ENCODE measurements at regions not wholly inside any gene's neighbourhood (a gene's known extent, or its start where the extent isn't known, plus 50 kb on each side); places are given as distances from the start of the nearest gene placed in this dataset.

GRCh38 chr1:13948396-13948795, 248.4 kb downstream of the PRDM2 start:
- H3K4me1 ChIP-seq (ENCODE audit: low read depth) = no peaks in the 10 kb centered on the region
- H3K36me3 ChIP-seq (ENCODE audit: low read depth) = no peaks in the 10 kb centered on the region
- DNase-seq = no peak
- no peak overlapping the region for H3K4me3 ChIP-seq
- no peak for ATAC-seq
- intact Hi-C loops (cut with DNase I, micrococcal nuclease) = no loop called here
- H3K9me3 ChIP-seq = no peaks in the 10 kb centered on the region
- no peak for TF ChIP-seq CTCF (IDR thresholded peaks at IDR 0.05)

DNA sequence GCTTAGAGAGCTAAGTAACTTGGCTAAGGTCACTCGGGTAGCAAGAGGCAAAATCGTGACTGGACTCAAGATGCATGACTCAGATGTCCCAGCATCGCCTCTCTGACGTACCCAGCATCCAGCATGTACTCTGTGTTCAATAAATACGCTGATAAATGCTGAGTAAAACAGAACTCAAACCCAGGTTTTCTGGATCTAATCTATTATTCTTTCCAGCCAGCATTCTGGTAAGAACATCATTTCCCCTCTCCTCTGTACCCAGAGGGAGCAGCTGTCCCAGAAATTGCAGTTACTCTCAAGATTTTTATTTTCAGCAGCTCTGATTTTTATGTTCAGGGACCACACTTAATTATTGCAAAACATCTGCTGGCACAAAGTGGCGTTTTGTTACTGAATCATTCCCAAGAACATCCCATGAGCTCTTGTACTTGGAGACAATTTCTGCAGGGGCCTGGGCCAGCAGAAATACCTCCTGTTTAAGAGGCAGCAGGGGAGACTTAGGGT, 249.0 kb downstream of the PRDM2 start:
- H3K36me3 ChIP-seq (ENCODE audit: low read depth) = no peaks in the 10 kb centered on the region
- ATAC-seq = peak; percentile 38
- no peak for TF ChIP-seq CTCF (IDR thresholded peaks at IDR 0.05)
- no peaks in the 10 kb centered on the region for H3K9me3 ChIP-seq
- no peaks in the 10 kb centered on the region for H3K4me1 ChIP-seq (ENCODE audit: low read depth)
- intact Hi-C loops (cut with DNase I, micrococcal nuclease) = no loop called here
- no peak overlapping the region for H3K4me3 ChIP-seq
- DNase-seq = peak in 1 of 3 donors; percentile 8

DNA sequence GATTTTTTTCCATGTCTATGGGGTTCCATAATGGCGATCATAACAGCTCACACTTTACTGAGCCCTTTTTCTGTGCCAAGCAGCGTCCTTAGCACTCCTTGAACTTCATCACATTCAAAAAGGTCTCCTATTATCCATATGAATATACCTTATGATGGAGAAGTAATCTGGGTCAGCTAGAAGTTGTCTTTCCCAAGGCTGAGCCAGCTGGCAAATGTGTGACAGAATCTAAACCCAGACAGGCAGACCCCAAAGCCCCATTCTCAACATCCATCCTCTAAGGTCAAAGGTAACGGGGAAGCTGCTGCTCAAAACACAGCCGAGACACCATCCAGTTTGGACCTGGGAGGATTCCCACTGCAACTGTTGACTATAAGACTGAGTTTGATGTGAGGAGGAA, 249.6 kb downstream of the PRDM2 start:
- no peak overlapping the region for H3K4me3 ChIP-seq
- no peaks in the 10 kb centered on the region for H3K36me3 ChIP-seq (ENCODE audit: low read depth)
- no peaks in the 10 kb centered on the region for H3K9me3 ChIP-seq
- intact Hi-C loops (cut with DNase I, micrococcal nuclease) = no loop called here
- H3K4me1 ChIP-seq (ENCODE audit: low read depth) = no peaks in the 10 kb centered on the region
- DNase-seq = no peak
- no peak for TF ChIP-seq CTCF (IDR thresholded peaks at IDR 0.05)
- no peak for ATAC-seq

GRCh38 chr1:13950637-13951036, 250.6 kb downstream of the PRDM2 start:
- TF ChIP-seq CTCF (IDR thresholded peaks at IDR 0.05) = no peak
- no peak overlapping the region for H3K4me3 ChIP-seq
- H3K4me1 ChIP-seq (ENCODE audit: low read depth) = no peaks in the 10 kb centered on the region
- H3K36me3 ChIP-seq (ENCODE audit: low read depth) = no peaks in the 10 kb centered on the region
- intact Hi-C loops (cut with DNase I, micrococcal nuclease) = no loop called here
- DNase-seq (no peak), ATAC-seq (peak; percentile 60)
- no peaks in the 10 kb centered on the region for H3K9me3 ChIP-seq

DNA sequence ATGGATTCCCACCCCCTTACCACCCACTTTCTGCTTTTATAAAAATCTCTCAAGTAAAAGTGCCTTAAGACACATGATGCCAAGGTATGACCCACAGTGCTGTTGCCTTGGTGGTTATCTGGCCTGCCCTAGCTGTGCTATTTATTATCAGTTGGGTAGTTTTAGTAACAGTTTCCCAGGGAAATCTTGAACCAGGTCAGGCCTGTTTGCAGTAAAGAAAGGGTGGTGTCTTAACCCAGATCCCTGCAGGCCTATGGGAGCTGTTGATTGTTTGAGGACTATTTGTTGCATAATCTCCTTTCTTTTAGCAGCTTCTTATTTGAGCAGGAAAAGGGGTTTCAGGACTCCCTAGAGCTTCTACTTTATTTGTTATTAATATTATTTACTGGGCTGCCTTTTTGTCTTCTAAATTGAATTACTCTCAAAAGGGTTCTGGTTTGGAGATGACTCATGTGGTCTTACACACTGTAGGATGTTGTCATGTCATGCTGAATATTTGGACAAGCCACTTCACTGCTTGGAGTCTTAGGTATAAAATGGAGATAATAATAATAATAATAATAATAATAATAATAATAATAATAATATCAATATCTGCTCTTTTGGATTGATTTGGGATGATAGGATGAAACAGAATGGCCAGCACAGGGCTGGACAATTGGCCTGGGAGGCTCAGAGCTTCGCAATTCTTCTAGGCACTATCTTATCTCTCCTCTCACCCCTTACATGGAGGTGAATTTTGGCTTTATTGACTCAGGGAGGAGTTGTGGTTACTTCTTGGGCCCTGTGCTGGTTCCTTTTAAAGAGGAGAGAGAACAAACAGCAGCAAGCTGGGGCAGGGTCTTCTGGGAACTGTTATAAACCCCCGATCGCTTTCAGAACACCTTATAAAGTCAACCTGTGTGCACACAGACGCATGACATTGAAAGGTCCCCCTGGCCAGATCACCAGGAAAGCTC, 252.1 kb downstream of the PRDM2 start:
- DNase-seq = no peak
- no peak for ATAC-seq

More for the DNA sequence above, 252.1 kb downstream of the PRDM2 start:
- no peak for TF ChIP-seq CTCF (IDR thresholded peaks at IDR 0.05)
- intact Hi-C loops (cut with DNase I, micrococcal nuclease) = no loop called here
- Histone ChIP-seq H3K9me3 (no peaks in the 10 kb centered on the region), H3K4me1 (ENCODE audit: low read depth) (no peaks in the 10 kb centered on the region), H3K4me3 (no peak overlapping the region), H3K36me3 (ENCODE audit: low read depth) (no peaks in the 10 kb centered on the region)

All from mucosa of descending colon (tissue), 3 donors.